Astrocyte of the cerebellum (primary cell): ENCODE measurements at regions not wholly inside any gene's neighbourhood (a gene's known extent, or its start where the extent isn't known, plus 50 kb on each side); places are given as distances from the start of the nearest gene placed in this dataset.

Experiments used
- DNase-seq: peaks from one replicate; pipeline ENCODE4 v3.0.0-alpha.2; 2011; ENCODE audit warnings: low read depth
- H3K4me3 ChIP-seq: 2 replicates; pipeline ENCODE4 v1.5.1; 2011; ENCODE audit warnings: mild to moderate bottlenecking, low read depth, low read length, moderate library complexity
- CTCF ChIP-seq: IDR thresholded peaks from 2 replicates; pipeline ENCODE4 v1.5.1; 2012; ENCODE audit warnings: low read length, low read depth, moderate library complexity, mild to moderate bottlenecking; ENCODE audit errors: missing control alignments
- in situ Hi-C: cut with HindIII; loops from 2 replicates; pipeline ENCODE4 v1.10.0; 2017; ENCODE audit warnings: low sequenced_read_pairs

GRCh38 chr11:134745456-134745855, 333.4 kb upstream of the B3GAT1 start:
- in situ Hi-C loops, result loop anchor here (5.0 to 10.0 kb wide), 2 partner anchors 103 to 171 kb away; no protein-coding TSS in a partner anchor
- H3K4me3 ChIP-seq, result no peak overlapping the region
- no peak for TF ChIP-seq CTCF
- no peak for DNase-seq

- no peak overlapping the region for H3K4me3 ChIP-seq
- in situ Hi-C loops, result loop anchor here (10.0 kb wide), 1 partner anchor 169 kb away; no protein-coding TSS in a partner anchor
- no peak for DNase-seq
- no peak for TF ChIP-seq CTCF
These were observed 331.8 kb upstream of the B3GAT1 start for GRCh38 chr11:134743820-134744195.

- H3K4me3 ChIP-seq, result no peak overlapping the region
- no peak for DNase-seq
- in situ Hi-C loops, result loop anchor here (10.0 kb wide), 1 partner anchor 168 kb away; no protein-coding TSS in a partner anchor
- TF ChIP-seq CTCF, result no peak
These were observed 331.1 kb upstream of the B3GAT1 start for GRCh38 chr11:134742956-134743819.

- TF ChIP-seq CTCF, result no peak
- in situ Hi-C loops, result loop anchor here (10.0 kb wide), 1 partner anchor 167 kb away; no protein-coding TSS in a partner anchor
- H3K4me3 ChIP-seq, result no peak overlapping the region
- DNase-seq, result no peak
These were observed 330.2 kb upstream of the B3GAT1 start for GRCh38 chr11:134742224-134742612.

- no peak overlapping the region for H3K4me3 ChIP-seq
- TF ChIP-seq CTCF, result no peak
- in situ Hi-C loops, result loop anchor here (10.0 kb wide), 1 partner anchor 167 kb away; no protein-coding TSS in a partner anchor
- no peak for DNase-seq
These were observed 329.6 kb upstream of the B3GAT1 start for GRCh38 chr11:134741453-134742223.

- no peak for DNase-seq
- no peak for TF ChIP-seq CTCF
- in situ Hi-C loops, result loop anchor here (10.0 kb wide), 1 partner anchor 166 kb away; no protein-coding TSS in a partner anchor
- H3K4me3 ChIP-seq, result no peak overlapping the region
These were observed 328.7 kb upstream of the B3GAT1 start for GRCh38 chr11:134740590-134741261.
